ENCODE measurements at regions not wholly inside any gene's neighbourhood (a gene's known extent, or its start where the extent isn't known, plus 50 kb on each side); places are given as distances from the start of the nearest gene placed in this dataset.
A peak's percentile ranks its signal among the peaks of the same experiment; 100 is the strongest.
"Not testable (repeated sequence)": the region's sequence is repeated elsewhere in the genome, so short reads cannot be mapped to it uniquely, and the experiment has no call there.

DNA sequence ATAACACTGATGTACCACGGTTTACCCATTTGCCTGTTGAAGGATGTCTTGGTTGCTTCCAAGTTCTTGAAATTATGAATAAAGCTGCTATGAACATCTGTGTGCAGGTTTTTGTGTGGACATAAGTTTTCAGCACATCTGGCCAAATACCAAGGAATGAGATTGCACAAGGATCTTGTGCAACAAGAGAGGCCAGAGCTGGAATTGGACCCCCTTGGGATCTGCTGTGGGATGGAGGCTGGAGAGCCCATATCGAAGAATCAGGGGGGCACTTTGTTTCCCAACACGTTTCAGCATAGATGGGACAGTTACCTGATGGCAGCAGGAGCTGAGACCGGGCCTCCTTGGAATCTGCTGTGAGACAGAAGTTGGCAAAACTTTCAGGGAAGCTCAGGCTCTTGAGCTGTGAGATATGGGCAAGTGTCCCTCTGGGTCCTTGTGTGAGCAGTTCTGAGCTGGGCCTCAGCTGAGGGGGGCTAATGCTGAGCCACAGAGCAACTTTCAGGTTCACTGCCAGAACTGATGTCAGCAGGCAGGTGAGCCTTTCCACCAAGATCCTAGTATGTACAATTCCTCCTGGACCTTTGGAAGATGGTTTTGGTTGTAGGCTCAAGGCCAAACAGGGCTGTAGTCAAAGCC lies 115.2 kb upstream of the RAB18 start:
- H3K27ac ChIP-seq: no peak overlapping the region
- no peaks in the 10 kb centered on the region for H3K27me3 ChIP-seq
- H3K4me1 ChIP-seq: no peaks in the 10 kb centered on the region
- DNase-seq (ENCODE audit: low spot score): peak; percentile 64
- no peaks in the 10 kb centered on the region for H3K9me3 ChIP-seq
- H3K36me3 ChIP-seq: no peaks in the 10 kb centered on the region
- no peak for TF ChIP-seq CTCF (IDR thresholded peaks at IDR 0.05)
- no peak overlapping the region for H3K4me3 ChIP-seq

- Histone ChIP-seq H3K4me3 (no peak overlapping the region), H3K27me3 (no peaks in the 10 kb centered on the region), H3K36me3 (no peaks in the 10 kb centered on the region), H3K4me1 (no peaks in the 10 kb centered on the region), H3K27ac (no peak overlapping the region), H3K9me3 (no peaks in the 10 kb centered on the region)
- DNase-seq (ENCODE audit: low spot score): no peak
- no peak for TF ChIP-seq CTCF (IDR thresholded peaks at IDR 0.05)
Measured at GRCh38 chr10:27383595-27384542, 120.2 kb upstream of the RAB18 start.

DNA sequence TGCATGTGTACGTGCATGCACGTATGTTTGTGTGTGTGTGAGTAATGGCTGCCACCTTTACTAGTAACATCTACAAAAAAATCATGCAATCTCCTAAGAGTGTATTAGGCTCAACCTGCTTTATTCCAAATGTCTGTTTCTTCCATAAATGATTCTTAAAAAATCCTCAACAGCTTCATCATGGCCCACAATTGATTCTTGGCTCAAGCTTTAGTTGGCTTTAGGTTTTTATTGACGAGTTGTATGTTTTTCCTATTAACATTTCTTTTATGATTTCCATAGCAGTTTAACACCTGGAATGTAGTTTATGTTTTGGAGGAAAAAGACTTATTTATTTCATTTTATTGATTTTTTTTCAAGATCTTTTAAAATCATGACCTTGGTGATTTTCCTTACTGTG lies 121.9 kb upstream of the RAB18 start:
- TF ChIP-seq CTCF (IDR thresholded peaks at IDR 0.05): no peak
- Histone ChIP-seq H3K4me3 (no peak overlapping the region), H3K27me3 (no peaks in the 10 kb centered on the region), H3K9me3 (no peaks in the 10 kb centered on the region), H3K36me3 (no peaks in the 10 kb centered on the region), H3K4me1 (no peaks in the 10 kb centered on the region), H3K27ac (no peak overlapping the region)
- no peak for DNase-seq (ENCODE audit: low spot score)

DNA sequence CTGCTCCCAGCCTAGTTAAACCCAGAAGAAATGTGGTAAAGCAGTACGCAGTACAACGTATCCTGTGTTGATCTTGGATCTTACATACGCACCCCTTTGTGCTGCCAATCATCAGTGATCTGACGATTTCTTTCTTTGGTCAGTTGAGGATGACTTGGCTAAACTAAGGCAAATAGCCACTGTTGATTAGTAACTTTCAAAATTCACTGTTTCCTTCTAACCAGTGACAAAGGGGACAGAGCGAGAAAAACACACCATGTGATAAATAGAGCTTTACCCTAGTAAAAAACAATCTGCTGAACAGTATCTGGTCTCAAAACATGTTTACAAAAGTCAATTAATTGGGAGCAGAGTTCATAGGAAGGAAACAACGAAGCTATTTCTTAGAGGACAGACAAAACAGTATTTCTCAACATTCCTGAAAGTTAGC lies 123.2 kb upstream of the RAB18 start:
- DNase-seq (ENCODE audit: low spot score): no peak
- Histone ChIP-seq H3K9me3 (no peaks in the 10 kb centered on the region), H3K36me3 (no peaks in the 10 kb centered on the region), H3K27ac (no peak overlapping the region), H3K27me3 (no peaks in the 10 kb centered on the region), H3K4me3 (no peak overlapping the region), H3K4me1 (no peaks in the 10 kb centered on the region)
- TF ChIP-seq CTCF (IDR thresholded peaks at IDR 0.05): no peak

GRCh38 chr10:27379041-27379440 lies 125.1 kb upstream of the RAB18 start:
- H3K36me3 ChIP-seq; H3K4me3 ChIP-seq; H3K4me1 ChIP-seq; H3K27ac ChIP-seq; H3K9me3 ChIP-seq; H3K27me3 ChIP-seq; DNase-seq (ENCODE audit: low spot score): not testable (repeated sequence)

GRCh38 chr10:27373566-27374160 lies 130.4 kb upstream of the RAB18 start:
- H3K27ac ChIP-seq: no peak overlapping the region
- no peaks in the 10 kb centered on the region for H3K9me3 ChIP-seq
- H3K27me3 ChIP-seq: no peaks in the 10 kb centered on the region
- H3K4me3 ChIP-seq: no peak overlapping the region
- no peaks in the 10 kb centered on the region for H3K36me3 ChIP-seq
- TF ChIP-seq CTCF (IDR thresholded peaks at IDR 0.05): no peak
- no peak for DNase-seq (ENCODE audit: low spot score)
- H3K4me1 ChIP-seq: no peaks in the 10 kb centered on the region

Measured in right atrium auricular region (tissue), 2 donors.